IPS DF 4.7 (cell line): ENCODE measurements at regions not wholly inside any gene's neighbourhood (a gene's known extent, or its start where the extent isn't known, plus 50 kb on each side); places are given as distances from the start of the nearest gene placed in this dataset.

Experiments used
- DNase-seq: peaks from one replicate; pipeline ENCODE4 v3.0.0-alpha.2; 2013; ENCODE audit warnings: low spot score; ENCODE audit errors: extremely low read depth

DNA sequence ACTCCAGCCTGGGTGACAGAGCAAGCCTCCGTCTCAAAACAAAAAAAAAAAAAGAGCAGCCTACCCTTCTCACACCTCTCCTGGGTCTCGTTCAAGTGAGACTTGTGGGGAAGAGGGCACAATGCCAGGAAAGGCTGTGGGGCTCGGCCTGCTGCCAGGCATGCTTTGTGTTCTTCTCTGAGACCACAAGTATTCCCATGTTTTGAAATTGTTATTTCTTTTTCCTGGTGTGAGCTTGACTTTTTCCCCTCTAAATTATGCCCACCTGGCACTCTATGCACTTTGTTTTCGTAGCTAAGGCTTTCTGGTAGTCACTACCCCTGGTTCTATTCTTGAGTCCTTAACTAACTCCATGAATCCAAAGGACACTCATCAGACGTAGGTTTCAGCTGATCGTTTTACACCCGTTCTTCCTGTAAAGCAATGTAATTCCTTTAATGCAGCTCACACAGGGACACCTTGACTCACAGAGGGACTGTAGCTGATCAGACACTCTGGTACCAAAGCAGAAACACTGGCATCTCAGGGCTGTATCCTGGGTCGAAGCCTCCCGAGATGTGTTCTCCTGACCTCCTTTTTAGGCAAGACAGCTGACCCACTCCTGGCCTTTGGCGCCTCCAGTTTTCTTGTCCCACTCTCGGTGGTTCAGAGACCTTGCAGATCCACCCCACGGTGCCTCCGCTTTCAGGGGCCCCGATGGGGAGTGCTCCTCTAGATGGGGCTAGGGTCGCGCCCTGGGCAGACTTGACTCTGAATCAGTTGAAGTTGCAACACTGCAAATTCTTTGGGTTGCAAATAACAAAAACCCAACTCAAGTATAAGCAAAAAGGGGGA is 193.3 kb upstream of the AGAP1 start:
- no peak for DNase-seq

DNA sequence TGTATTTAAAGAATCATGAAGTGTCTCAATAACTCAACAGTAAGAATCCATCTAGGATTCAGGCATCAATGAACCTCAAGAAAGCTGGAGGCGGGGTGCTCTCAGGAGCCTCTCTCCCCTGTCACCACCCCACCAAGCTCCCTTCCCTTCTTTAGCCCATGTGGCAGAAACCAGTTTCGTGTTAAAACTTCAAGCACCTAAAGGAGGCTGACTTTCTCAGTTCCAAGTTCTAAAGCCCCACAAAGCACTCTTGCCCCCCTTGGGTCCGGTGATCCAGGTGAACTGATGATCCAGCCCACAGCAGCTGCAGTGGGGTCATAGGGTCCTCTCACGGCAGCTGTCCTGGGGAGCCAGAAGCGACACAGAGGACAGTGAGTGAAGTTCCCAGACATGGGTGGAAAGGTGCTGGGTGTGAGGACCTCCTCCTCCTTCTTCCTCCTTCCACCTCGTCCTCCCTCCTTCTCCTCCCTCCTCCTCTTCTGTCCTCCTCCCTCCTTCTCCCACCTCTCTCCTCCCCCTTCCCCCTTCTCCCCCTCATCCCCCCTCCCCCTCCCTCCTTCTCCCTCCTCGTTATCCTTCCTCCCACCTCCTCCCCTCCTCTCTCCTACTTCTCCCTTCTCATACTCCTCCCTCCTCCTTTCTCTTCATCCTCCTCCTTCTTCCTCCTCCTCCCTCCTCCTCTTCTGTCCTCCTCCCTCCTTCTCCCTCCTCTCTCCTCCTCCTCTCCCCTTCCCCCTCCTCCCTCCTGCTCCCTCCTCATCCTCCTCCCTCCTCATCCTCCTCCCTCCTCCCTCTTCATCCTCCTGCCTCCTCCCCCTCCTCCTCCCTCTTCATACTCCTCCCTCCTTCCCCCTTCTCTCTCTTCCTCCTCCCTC is 192.4 kb upstream of the AGAP1 start:
- DNase-seq: no peak

DNA sequence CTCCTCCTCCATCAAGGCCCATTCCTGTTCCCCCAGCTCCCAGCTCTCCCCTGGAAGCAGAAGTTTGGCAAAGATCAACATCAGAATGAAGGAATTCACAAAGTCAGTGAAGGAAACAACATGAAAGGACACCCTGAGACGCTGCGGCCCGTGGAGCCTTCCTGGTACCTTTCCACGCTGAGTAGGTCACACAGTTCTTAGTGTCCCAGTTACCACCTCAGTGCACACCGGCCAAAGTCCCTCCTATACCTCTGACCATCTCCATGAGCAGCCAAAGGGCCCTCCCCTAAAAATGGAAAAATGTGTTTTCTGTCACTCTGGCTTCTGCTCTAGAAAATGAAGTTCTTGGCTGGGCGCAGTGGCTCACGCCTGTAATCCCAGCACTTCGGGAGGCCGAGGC is 191.6 kb upstream of the AGAP1 start:
- no peak for DNase-seq

DNA sequence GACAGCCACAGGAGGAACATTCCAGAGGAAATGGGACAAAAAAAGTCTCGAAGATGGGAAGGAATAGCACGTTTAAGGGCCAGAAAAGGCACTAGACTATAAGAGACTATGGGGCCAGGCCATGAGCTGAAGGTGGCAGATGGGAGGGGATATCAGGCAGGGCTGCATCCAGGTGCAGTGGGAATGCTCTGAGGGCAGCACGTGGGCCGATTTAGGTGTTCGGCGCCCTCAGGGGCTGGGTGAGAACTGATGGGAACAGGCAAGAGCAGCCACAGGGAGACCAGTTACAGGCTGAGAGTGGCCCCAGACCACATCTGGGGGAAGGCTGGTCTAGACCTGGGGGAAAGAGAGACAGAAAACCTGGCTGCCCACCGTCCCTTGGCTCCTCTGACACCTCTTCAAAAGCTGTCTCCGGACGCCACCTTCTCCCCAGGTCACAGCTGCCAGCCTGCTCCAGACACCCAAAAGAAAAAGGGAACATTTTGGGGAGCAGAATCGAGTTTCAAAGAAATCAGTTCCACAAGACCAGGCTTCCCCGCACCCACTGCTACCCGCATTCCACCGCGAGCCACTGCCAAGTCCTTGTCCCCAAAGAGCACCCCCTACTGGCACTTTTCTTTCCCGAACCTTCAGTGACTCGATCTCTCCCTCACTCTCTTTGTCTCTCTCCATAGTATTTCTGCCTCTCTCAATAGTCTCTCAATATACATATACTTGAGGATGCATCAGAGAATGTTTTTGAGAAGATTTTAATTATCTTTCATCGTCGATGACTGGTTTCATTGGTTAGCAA is 190.1 kb upstream of the AGAP1 start:
- no peak for DNase-seq

DNA sequence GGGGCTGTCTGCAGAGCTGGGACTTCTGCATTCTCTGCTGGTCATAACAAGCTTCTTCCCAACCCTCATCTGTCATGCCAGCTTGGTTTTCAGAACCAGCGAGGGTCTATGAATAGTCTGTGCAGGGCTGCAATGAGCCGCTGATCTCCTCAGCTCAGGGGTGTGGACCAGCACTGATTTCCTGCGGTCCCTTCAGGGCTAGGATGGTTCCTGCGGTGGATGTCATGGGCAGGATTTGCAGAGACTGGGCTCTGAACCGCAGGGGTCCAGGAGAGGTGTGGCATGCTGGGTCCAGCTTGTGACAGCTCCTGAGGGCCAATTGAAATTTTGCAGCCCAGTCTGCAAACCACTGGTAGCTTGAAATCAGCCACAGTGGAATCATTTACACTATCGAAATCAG is 188.2 kb upstream of the AGAP1 start:
- DNase-seq: no peak

DNA sequence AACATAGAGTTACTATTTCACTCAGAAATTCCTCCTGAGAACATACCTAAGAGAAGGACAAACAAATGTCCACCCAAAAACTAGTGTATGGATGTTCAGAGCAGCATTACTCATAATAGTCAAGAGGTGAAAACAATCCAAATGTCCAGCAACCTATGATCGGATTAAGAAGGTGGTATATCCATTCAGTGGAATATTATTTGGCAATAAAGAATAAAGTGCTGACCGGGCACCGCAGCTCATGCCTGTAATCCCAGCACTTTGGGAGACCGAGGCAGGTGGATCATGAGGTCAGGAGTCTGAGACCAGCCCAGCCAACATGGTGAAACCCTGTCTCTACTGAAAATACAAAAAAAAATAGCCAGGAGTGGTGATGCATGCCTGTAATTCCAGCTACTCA is 182.8 kb upstream of the AGAP1 start:
- DNase-seq: no peak

DNA sequence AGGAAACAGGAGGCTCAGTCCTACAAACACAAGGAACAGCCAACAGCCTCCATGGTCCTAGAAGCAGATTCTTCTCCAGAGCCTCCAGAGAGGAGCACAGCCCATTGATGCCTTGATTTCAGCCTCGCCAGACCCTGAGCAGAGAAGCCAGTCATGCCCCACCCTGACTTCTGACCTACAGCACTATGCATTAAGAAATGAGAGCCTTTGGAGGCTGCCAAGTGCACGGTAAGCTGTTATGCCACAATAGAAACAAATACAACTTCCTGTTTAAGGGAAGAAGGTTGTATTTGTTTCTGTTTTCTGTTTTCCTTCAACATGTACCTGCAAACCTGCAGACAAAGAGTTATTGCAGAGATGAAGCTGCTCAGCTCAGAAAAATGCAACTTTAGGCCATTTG is 181.3 kb upstream of the AGAP1 start:
- DNase-seq: no peak

DNA sequence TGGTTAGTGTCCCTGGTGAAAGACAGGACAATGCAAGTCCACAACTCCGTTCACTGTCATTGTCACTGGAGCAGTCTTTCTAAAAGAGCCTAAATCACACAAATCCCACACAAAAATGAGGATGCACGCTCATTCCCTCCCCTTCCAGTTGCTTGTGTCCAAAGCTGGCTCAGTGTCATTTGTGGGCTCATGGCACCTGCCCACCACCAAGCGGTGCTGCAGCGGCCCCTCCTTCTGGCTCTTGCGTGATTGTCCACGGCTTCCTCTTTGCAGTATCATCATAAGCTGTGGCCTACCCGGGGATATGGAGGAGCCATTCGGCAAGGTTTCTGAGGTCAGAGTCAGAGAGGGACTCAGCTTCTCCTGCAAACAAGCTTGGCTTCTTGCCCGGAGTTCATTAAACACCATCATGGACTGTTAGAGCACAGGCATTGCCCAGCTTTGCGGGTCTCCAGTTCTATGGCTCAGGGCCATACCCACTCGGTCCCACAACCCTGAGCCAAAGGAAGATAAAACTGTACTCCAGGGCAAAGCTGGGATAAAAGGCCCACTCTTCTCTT is 179.4 kb upstream of the AGAP1 start:
- no peak for DNase-seq

DNA sequence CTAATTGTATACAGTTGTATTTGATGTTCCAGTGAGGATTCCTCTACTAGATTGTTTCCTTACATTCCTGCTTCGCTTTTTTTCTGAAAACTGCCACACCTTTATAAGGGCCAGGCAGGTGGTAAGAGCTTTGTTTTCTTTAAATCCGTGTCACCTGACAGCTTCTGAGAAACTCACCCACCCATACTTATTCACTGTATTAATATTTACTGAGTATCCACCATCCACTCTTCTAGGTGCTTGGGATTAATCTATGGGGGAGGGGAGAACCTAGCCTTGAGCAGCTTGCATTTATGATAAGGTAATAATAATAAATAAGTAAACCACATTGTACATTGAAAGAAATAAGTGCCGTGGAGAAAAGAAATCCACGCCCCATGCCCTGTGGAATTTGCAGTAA is 174.7 kb upstream of the AGAP1 start:
- no peak for DNase-seq

DNA sequence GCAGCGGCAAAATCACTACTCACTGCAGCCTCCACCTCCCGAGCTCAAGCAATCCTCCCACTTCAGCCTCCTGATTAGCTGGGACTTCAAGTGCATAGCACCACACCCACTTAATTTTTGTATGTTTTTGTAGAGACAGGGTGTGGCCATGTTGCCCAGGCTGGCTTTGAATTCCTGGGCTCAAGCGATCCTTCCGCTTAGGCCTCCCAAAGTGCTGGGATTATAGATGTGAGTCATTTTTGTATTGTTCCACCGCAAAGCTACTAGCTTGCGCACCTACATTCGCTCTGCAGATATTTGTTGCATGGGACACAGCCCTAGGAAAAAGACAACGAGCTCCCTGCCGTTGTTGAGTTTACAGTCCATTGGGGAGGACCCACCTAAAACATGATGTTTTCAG is 173.5 kb upstream of the AGAP1 start:
- no peak for DNase-seq

DNA sequence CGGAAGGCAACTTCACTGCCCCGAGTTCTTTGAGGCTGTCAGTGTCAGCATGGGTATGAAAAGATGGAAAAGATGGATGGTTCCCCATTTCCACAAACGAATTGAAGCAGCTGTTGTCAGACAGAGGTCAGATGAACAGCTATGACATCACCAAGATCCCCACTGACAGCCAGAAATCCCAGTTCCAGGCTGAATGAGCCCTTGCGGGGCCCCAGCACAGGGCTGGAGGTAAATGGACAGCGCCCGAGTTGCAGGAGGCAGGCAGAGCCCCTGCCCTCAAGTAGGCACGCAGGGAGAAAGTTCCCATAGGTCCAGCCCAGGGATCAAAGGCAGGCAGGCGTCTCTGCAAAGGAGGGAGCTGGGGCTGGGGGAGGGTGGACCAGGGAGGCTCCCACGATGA is 169.5 kb upstream of the AGAP1 start:
- no peak for DNase-seq

DNA sequence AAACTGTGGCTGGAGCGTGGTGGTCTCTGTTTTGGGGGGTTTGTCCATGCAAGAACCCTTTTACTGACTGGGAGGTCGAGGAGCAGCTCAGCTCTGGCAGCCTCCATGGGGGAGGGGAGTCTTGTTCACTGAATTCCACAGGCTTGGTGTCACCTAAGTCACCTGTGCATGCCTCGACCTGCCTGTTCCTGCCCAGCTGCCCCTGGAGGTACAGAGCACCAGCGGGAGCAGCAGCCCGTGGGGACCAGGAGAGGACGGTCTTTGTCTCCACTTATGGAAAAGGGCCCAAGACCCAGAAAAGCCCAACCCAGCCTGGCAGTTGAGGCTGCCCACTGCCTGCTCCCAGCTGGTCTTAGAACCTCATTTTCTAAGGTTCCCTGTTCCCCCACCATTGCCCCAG is 168.7 kb upstream of the AGAP1 start:
- DNase-seq: no peak

DNA sequence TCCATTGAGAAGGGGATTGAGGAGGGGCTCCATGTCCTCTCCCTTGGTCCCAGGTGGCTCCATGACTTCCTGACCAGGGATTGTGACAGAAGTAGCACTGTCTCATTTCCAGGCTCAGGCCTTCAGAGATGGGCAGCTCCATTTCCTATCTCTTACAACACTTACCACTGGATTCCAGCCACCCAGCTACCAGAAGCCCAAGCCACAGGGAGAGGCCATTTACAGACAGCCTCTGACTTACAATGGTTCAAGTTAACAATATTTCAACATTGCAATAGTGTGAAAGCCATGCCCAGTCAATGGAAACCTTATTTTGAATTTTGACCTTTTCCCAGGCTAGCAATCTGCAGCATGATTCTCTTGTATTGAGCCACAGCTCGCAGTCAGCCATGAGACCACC is 164.9 kb upstream of the AGAP1 start:
- no peak for DNase-seq

DNA sequence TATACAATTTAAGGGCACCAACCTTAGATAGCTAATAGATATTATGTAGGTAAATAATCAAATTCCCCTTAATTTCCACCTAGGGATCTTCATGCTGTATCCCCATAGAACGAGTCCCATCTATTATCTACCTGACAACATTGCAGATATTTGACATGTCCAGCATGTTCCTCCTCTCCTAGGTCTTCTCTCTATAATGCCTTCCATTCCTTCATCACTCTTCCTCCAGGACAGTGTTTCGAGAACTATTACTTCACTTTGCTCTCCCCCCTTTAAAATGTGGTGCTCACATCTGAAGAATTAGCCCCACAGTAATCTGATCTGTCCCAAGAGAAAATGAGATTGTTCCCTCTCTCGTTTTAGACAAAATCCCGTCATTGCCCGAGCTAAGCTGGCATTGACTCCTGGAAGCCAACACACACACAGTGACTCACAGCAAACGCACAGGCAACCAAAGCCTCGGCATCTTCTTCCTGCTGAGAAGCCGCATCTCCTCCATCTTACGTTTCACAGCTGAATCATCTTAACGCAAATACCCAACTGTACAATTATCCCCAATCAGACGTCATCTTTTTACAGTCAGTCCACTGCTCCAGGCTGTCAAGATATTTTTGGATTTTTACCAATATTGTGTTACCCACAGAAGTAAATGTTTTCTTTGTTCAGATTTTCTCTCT is 162.9 kb upstream of the AGAP1 start:
- DNase-seq: no peak

DNA sequence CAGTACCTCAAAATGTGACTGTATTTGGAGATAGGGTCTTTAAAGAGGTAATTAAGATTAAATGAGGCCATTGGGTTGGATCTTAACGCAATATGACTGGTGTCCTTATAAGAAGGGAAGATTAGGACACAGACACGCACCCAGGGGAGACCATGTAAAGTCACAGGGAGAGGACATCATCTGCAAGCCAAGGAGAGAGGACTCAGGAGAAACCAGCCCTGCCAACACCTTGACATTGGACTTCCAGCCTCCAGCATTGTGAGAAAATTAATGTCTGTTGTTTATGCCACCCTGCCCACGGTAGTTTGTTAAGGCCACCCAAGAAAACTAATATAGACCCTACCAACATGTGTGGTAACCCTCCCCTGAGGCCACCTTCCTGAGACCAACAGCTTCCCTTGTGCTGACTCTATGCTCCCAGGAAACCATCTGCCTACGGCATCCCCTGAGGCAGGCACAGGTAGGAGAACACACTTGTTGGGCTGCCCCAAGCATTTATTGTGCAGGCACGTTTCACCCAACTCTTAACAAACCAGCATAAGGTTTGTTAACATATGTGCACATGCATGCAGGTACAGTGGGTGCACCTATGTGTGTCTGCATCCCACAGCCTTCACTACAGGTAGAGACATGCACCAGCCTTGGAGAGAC is 161.5 kb upstream of the AGAP1 start:
- no peak for DNase-seq

DNA sequence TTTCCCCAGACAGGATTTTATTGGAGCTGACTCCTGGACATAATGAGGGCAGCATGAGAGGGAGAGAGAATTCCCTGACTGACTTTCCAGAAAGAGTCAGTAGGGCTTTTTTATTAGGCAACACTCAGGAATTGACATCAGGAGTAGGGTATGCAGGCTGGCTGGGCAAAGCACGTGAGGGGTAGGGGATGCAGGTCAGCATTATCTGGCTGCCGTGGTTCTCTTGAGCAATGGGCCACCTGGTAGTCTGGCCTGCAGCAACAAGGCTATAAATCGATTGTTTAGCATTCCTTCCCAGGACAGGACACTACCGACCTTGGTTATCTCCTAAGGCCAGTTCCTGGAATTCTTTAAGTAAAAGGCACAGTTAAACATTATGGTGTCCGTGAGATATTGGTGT is 160.8 kb upstream of the AGAP1 start:
- no peak for DNase-seq

DNA sequence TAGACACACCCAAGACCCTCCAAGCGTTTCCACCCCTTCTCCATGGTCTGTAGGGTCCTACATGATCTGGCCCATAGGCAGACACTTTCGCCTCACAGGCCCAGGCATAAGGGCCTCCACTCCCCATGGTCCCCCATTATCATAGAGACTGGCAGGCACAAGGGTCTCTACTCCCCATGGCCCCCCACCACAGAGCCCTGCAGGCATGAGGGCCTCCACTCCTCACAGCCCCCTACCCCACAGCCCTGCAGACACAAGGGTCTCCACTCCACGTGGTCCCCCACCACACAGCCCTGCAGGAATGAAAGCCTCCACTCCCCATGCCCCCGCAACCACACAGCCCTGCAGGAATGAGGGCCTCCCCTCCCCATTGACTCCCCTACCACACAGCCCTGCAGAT is 159.7 kb upstream of the AGAP1 start:
- no peak for DNase-seq

DNA sequence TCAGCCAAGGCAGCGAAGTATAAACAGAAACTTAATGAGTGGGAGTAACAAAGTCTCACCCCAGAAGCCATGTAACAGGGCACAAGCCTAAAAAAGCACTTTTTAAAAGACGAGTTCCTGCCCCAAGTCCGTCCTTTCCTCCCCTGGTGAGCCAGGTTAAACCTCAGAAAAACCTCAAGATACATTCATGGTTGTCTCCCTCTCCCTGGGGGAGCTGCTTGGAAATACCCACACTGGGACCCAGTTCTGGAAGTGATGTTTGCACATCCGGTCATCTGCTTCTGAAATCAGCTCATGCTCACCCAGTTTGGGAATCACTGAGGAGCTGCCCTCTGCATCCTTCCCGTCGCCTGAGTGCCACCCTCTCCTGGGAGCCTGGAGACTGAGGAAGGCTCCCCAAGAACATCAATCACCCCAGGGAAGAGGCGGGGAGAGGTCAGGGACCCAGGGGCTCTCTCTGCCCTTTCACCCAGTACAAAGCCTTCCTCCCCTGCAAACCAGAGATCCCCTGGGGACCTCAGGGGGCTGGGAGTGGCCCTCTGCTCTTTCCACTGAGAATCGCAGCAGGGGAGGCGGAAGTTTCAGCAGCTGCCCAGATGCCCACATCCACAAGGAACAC is 150.6 kb upstream of the AGAP1 start:
- no peak for DNase-seq

DNA sequence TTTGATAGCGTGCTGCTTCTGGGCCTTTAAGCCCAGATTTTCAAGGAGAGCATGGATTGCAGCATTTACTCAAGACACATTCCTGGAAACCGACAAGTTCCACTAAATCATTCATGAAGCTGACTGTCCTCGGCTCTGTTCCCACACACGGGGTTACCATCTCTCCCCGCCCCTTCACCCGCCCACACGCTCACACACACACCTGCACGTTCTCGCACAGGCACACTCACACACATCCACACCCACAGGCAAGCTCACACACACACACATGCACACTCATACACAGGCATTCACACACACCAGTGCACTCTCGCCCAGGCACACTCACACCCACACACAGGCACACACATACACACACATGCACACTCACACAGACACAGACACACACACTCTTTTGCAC is 150.0 kb upstream of the AGAP1 start:
- no peak for DNase-seq

DNA sequence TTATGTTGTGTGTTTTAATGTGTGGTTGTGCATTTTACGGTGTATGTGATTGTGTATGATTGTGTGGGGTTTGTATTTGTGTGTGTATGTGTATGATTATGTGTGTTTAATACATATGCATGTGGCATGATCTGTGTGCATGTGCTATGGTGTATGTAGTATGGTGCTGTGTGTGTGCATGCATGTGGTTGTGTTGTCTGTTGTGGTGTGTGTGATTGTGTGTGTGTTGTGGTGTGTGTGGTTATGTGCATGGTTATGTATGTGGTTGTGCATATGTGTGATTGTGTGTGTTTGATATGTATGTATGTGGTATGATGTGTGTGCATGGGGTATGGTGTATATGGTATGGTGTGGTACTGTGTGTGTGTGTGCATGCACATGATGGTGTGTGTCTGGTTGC is 148.1 kb upstream of the AGAP1 start:
- DNase-seq: no peak
